ENCODE measurements at regions not wholly inside any gene's neighbourhood (a gene's known extent, or its start where the extent isn't known, plus 50 kb on each side); places are given as distances from the start of the nearest gene placed in this dataset.

DNA sequence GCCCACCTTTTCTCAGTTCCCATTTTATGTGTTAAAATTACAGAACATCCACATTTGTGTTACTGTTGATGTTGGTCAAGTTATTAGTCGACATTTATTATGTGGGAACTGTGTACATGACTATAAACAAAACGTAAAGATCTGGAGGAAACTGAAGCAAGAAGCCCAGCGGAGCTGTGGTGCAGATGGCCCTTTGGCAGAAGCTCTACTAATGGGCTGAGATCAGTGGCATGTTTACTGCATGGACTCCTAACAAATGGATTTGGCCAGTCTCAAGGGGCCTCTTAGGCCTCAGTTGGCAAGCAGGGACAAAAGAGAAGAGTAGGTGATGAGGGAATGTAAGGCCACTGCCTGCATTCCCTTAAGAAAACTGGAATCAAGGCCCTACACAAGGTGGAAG, 282.1 kb upstream of the TCF21 start:
- TF ChIP-seq ZNF274 (IDR thresholded peaks at IDR 0.05; ENCODE audit: low read depth, low read length) (no peak), YY1 (IDR thresholded peaks at IDR 0.05; ENCODE audit: insufficient read depth, insufficient read length) (no peak), SUZ12 (IDR thresholded peaks at IDR 0.05; ENCODE audit: extremely low read depth, insufficient read depth, insufficient read length) (no peak)
